Testis (tissue), 2 donors: ENCODE measurements at regions not wholly inside any gene's neighbourhood (a gene's known extent, or its start where the extent isn't known, plus 50 kb on each side); places are given as distances from the start of the nearest gene placed in this dataset.
"Not testable (repeated sequence)": the region's sequence is repeated elsewhere in the genome, so short reads cannot be mapped to it uniquely, and the experiment has no call there.

Experiments used
- DNase-seq: peaks from one replicate; pipeline ENCODE4 v3.0.0-alpha.2; 2019
- H3K27ac ChIP-seq, 2 donors: fragments of 200-600 bp; sonication (generic); one replicate each; pipeline ENCODE4 v1.5.1; 2019
- H3K27me3 ChIP-seq: fragments of 200-600 bp; sonication (generic); one replicate; pipeline ENCODE4 v1.5.1; 2019
- H3K36me3 ChIP-seq: fragments of 200-600 bp; sonication (generic); one replicate; pipeline ENCODE4 v1.5.1; 2017; ENCODE audit warnings: low read depth; ENCODE audit errors: missing control alignments
- H3K4me1 ChIP-seq: fragments of 200-600 bp; sonication (generic); one replicate; pipeline ENCODE4 v1.5.1; 2019
- H3K4me3 ChIP-seq, 2 donors: fragments of 200-600 bp; sonication (generic); one replicate each; pipeline ENCODE4 v1.5.1; 2017 to 2019
- H3K9me3 ChIP-seq: fragments of 200-600 bp; sonication (generic); one replicate; pipeline ENCODE4 v1.5.1; 2017
- POLR2A ChIP-seq: fragments of 450-650 bp; IDR thresholded peaks from one replicate; pipeline ENCODE4 v1.6.1; 2017; ENCODE audit warnings: antibody characterized with exemption, mild to moderate bottlenecking, moderate library complexity
- whole genome bisulfite sequencing, 2 donors: methylation state at CpG; one replicate each; pipeline ENCODE4 v1.1.5; 2018; 5-methylcytosine and 5-hydroxymethylcytosine counted together
- intact Hi-C: fragments of 100-400 bp; cut with DNase I; formaldehyde crosslinking; loops from one replicate; pipeline ENCODE4 v1.15.1; 2023; ENCODE audit warnings: low total_unique reads
- TF ChIP-seq, protein P1 (sequence below), 3 experiments: fragments of 450-650 bp in 2 of 3; fragments of 200-600 bp in 1 of 3; sonication (generic) in 1 of 3; IDR thresholded peaks; one replicate each; pipeline ENCODE4 v1.5.1; 2016 to 2019; ENCODE audit warnings: antibody characterized with exemption in 3 of 3, mild to moderate bottlenecking in 2 of 3, moderate library complexity in 1 of 3

DNA sequence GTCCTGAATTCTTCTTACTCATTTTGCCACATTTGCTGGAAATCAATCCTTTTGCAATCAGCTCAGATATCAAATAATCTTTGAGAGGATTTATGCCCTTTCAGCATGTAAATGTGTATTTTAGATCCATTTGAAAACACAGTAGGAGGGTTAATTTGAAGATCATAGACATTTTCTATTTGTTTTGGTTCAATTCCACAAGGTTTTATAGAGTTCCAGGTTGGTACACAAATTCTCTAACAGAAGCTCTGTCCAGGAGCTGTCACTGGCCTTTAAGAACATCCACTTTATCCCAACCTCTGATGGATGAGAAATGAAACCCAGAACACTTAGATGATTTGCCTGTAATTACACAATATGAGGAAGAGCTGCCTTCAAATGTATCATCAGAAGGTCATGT is 157.3 kb upstream of the CHAC2 start:
- H3K27me3 ChIP-seq = no peaks in the 10 kb centered on the region
- no peak for DNase-seq
- no peaks in the 10 kb centered on the region for H3K4me1 ChIP-seq
- no peak overlapping the region for H3K4me3 ChIP-seq
- H3K36me3 ChIP-seq = no peaks in the 10 kb centered on the region
- intact Hi-C loops = no loop called here
- no peak overlapping the region for H3K27ac ChIP-seq
- TF ChIP-seq POLR2A = no peak
- TF ChIP-seq, protein P1, sequence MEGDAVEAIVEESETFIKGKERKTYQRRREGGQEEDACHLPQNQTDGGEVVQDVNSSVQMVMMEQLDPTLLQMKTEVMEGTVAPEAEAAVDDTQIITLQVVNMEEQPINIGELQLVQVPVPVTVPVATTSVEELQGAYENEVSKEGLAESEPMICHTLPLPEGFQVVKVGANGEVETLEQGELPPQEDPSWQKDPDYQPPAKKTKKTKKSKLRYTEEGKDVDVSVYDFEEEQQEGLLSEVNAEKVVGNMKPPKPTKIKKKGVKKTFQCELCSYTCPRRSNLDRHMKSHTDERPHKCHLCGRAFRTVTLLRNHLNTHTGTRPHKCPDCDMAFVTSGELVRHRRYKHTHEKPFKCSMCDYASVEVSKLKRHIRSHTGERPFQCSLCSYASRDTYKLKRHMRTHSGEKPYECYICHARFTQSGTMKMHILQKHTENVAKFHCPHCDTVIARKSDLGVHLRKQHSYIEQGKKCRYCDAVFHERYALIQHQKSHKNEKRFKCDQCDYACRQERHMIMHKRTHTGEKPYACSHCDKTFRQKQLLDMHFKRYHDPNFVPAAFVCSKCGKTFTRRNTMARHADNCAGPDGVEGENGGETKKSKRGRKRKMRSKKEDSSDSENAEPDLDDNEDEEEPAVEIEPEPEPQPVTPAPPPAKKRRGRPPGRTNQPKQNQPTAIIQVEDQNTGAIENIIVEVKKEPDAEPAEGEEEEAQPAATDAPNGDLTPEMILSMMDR (IDR thresholded peaks at IDR 0.05) = no peak
- no peaks in the 10 kb centered on the region for H3K9me3 ChIP-seq

DNA sequence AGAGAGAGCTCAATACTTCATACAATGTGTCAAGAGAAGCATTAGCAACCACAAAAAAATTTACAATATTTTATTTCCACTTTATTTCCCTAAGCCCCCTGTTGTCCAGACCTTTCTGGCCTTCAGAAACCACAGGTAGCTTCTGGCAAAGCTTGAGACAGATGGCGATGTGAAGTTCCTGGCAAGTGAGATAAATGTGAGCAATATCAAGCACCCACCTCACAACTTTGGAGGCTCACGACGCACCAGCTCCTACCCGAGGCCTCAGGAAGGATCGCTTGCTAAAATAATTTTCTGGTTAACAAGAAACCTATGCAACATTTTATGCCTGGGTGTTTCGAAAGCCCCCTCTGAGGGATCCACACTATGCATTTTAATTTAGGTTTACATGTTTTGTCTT is 158.1 kb upstream of the CHAC2 start:
- Histone ChIP-seq H3K27me3 (no peaks in the 10 kb centered on the region), H3K4me3 (no peak overlapping the region), H3K36me3 (no peaks in the 10 kb centered on the region), H3K9me3 (no peaks in the 10 kb centered on the region), H3K27ac (no peak overlapping the region), H3K4me1 (no peaks in the 10 kb centered on the region)
- WGBS, 2 donors = 90 to 95% methylated on average over 6 of the region's 6 CpGs
- intact Hi-C loops = no loop called here
- no peak for DNase-seq
- TF ChIP-seq POLR2A = no peak
- TF ChIP-seq, protein P1 (IDR thresholded peaks at IDR 0.05) = no peak

DNA sequence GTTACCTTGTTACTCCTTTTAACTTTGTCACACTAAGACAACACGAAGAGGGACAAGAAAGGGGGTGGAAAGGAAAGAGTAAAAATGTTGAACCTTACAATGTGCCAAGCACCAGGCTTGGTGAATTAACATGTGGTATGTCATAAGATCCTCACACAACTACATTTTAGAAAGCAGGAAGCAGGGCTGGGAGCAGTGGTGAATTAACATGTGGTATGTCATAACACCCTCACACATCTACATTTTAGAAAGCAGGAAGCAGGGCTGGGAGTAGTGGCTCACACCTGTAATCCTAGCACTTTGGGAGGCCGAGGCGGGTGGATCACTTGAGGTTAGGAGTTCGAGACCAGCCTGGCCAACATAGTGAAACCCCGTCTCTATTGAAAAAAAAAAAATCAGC is 159.3 kb upstream of the CHAC2 start:
- no peaks in the 10 kb centered on the region for H3K4me1 ChIP-seq
- no peaks in the 10 kb centered on the region for H3K27me3 ChIP-seq
- H3K4me3 ChIP-seq = no peak overlapping the region
- TF ChIP-seq POLR2A = no peak
- TF ChIP-seq, protein P1 (IDR thresholded peaks at IDR 0.05) = no peak
- no peak overlapping the region for H3K27ac ChIP-seq
- no peak for DNase-seq
- no peaks in the 10 kb centered on the region for H3K36me3 ChIP-seq
- WGBS, 2 donors = 93% methylated on average over 5 of the region's 5 CpGs
- H3K9me3 ChIP-seq = no peaks in the 10 kb centered on the region
- intact Hi-C loops = no loop called here

GRCh38 chr2:53600815-53601214 is 166.8 kb upstream of the CHAC2 start:
- no peak for DNase-seq
- no peaks in the 10 kb centered on the region for H3K9me3 ChIP-seq
- TF ChIP-seq, protein P1 (IDR thresholded peaks at IDR 0.05) = no peak
- no peak for TF ChIP-seq POLR2A
- intact Hi-C loops = no loop called here
- H3K27me3 ChIP-seq = no peaks in the 10 kb centered on the region
- H3K36me3 ChIP-seq = no peaks in the 10 kb centered on the region
- H3K4me1 ChIP-seq = no peaks in the 10 kb centered on the region
- no peak overlapping the region for H3K4me3 ChIP-seq
- 75 to 80% methylated on average over 3 of the region's 3 CpGs for whole genome bisulfite sequencing, 2 donors
- H3K27ac ChIP-seq = no peak overlapping the region

DNA sequence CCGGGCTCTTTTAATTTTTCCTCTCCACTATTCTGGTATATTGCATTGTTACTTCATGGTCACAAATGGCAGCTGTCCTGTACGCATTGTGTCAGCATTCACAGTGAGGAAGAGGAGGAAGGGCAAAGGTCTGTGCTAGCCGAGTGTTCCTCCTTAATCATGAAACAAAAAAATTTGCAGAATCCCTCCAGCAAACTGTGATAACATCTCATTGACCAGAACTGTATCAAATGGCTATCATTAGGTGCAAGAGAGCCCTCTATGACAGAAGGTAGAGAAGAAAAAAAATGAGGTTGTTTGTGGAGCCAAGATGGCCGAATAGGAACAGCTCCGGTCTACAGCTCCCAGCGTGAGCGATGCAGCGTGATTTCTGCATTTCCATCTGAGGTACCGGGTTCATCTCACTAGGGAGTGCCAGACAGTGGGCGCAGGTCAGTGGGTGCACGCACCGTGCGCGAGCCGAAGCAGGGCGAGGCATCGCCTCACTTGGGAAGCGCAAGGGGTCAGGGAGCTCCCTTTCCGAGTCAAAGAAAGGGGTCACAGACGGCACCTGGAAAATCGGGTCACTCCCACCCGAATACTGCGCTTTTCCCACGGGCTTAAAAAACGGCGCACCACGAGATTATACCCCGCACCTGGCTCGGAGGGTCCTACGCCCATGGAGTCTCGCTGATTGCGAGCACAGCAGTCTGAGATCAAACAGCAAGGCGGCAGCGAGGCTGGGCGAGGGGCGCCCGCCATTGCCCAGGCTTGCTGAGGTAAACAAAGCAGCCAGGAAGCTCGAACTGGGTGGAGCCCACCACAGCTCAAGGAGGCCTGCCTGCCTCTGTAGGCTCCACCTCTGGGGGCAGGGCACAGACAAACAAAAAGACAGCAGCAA is 180.6 kb upstream of the CHAC2 start:
- H3K27ac ChIP-seq, H3K36me3 ChIP-seq, intact Hi-C loops, DNase-seq, H3K4me3 ChIP-seq, H3K9me3 ChIP-seq, H3K4me1 ChIP-seq, H3K27me3 ChIP-seq: not testable (repeated sequence)
- 88 to 93% methylated on average over 21 to 38 of the region's 38 CpGs for WGBS, 2 donors
